Keratinocyte (primary cell): ENCODE measurements at regions not wholly inside any gene's neighbourhood (a gene's known extent, or its start where the extent isn't known, plus 50 kb on each side); places are given as distances from the start of the nearest gene placed in this dataset.

Experiments
- DNase-seq: peaks from one replicate; pipeline ENCODE4 v3.0.0-alpha.2; 2011; ENCODE audit warnings: low read depth, missing footprints, low spot score
- FAIRE-seq: peaks from 2 replicates; lab custom pipeline; 2011; peaks lifted over from hg19 to GRCh38; lab: Jason Lieb, UNC
- H2AFZ ChIP-seq: 2 replicates; pipeline ENCODE4 v1.6.0; 2012; ENCODE audit warnings: low read length, control low read depth, inconsistent platforms; ENCODE audit not compliant: control insufficient read depth
- H3K27ac ChIP-seq: 2 replicates; pipeline ENCODE4 v1.5.1; 2011; ENCODE audit warnings: low read length; ENCODE audit not compliant: control insufficient read depth, insufficient read depth
- H3K27me3 ChIP-seq: 3 replicates; pipeline ENCODE4 v1.6.0; 2011; ENCODE audit warnings: low read length; ENCODE audit not compliant: control insufficient read depth, insufficient read depth; ENCODE audit errors: extremely low read depth
- H3K36me3 ChIP-seq, 2 experiments: 2 replicates in 1 of 2; 3 replicates in 1 of 2; pipeline ENCODE4 v1.5.1; 2011; ENCODE audit warnings: low read length in 2 of 2, mild to moderate bottlenecking in 1 of 2; ENCODE audit not compliant: control insufficient read depth in 2 of 2, insufficient read depth in 2 of 2; ENCODE audit errors: extremely low read depth in 1 of 2
- H3K4me1 ChIP-seq: 3 replicates; pipeline ENCODE4 v1.5.1; 2011; ENCODE audit warnings: low read length; ENCODE audit not compliant: control insufficient read depth, insufficient read depth; ENCODE audit errors: extremely low read depth
- H3K4me2 ChIP-seq: 3 replicates; pipeline ENCODE4 v1.6.0; 2011; ENCODE audit warnings: low read depth, low read length; ENCODE audit not compliant: control insufficient read depth, insufficient read depth; ENCODE audit errors: extremely low read depth
- H3K4me3 ChIP-seq, 3 experiments: fragments of 200-600 bp in 1 of 3; sonication (generic) in 1 of 3; 2 replicates in 2 of 3; 3 replicates in 1 of 3; pipeline ENCODE4 v1.5.1; 2011 to 2016; ENCODE audit warnings: low read length in 3 of 3, mild to moderate bottlenecking in 3 of 3, control low read depth in 2 of 3, inconsistent platforms in 1 of 3, low read depth in 1 of 3, mixed read lengths in 1 of 3, mixed run types in 1 of 3, moderate library complexity in 1 of 3; ENCODE audit not compliant: control insufficient read depth in 2 of 3, insufficient read depth in 2 of 3; ENCODE audit errors: extremely low read depth in 1 of 3
- H3K79me2 ChIP-seq: 2 replicates; pipeline ENCODE4 v1.6.0; 2012; ENCODE audit warnings: low read length; ENCODE audit not compliant: control insufficient read depth, insufficient read depth
- H3K9ac ChIP-seq: 3 replicates; pipeline ENCODE4 v1.6.0; 2011; ENCODE audit warnings: low read length; ENCODE audit not compliant: control insufficient read depth, insufficient read depth; ENCODE audit errors: extremely low read depth
- H3K9me1 ChIP-seq: 3 replicates; pipeline ENCODE4 v1.6.0; 2011; ENCODE audit warnings: low read length; ENCODE audit not compliant: control insufficient read depth, insufficient read depth; ENCODE audit errors: extremely low read depth
- H3K9me3 ChIP-seq: 2 replicates; pipeline ENCODE4 v1.5.1; 2012; ENCODE audit warnings: low read depth, low read length; ENCODE audit not compliant: control insufficient read depth
- H4K20me1 ChIP-seq: 3 replicates; pipeline ENCODE4 v1.6.0; 2011; ENCODE audit warnings: low read length; ENCODE audit not compliant: control insufficient read depth, insufficient read depth; ENCODE audit errors: extremely low read depth
- CTCF ChIP-seq, 3 experiments: IDR thresholded peaks in 1 of 3; conservative IDR thresholded peaks in 1 of 3; optimal IDR thresholded peaks in 1 of 3; 2 replicates in 2 of 3; 3 replicates in 1 of 3; pipeline versions ENCODE3 to v1.5.1; 2011; ENCODE audit warnings: low read length in 3 of 3, mild to moderate bottlenecking in 3 of 3, moderate library complexity in 2 of 3, control low read depth in 1 of 3, inconsistent platforms in 1 of 3; ENCODE audit not compliant: insufficient read depth in 2 of 3; ENCODE audit errors: extremely low read depth in 1 of 3
- EZH2 ChIP-seq: IDR thresholded peaks from one replicate; pipeline ENCODE4 v1.6.1; 2012; ENCODE audit warnings: inconsistent platforms, mild to moderate bottlenecking, low read length, moderate library complexity
- dilution Hi-C: fragments of 300-500 bp; cut with MboI; formaldehyde crosslinking; loops from one replicate; pipeline ENCODE4 v1.7.0; 2020; ENCODE audit warnings: low sequenced_read_pairs; ENCODE audit not compliant: extremely low pct_ligation_motif_present

- no peaks in the 10 kb centered on the region for H4K20me1 ChIP-seq
- no peaks in the 10 kb centered on the region for H3K4me1 ChIP-seq
- H3K79me2 ChIP-seq = no peaks in the 10 kb centered on the region
- no peaks in the 10 kb centered on the region for H3K9me1 ChIP-seq
- no peaks in the 10 kb centered on the region for H3K27me3 ChIP-seq
- no peak overlapping the region for H3K4me2 ChIP-seq
- dilution Hi-C loops = no loop called here
- H3K4me3 ChIP-seq = no peak overlapping the region
- DNase-seq = no peak
- H3K9ac ChIP-seq = no peak overlapping the region
- H2AFZ ChIP-seq = no peak overlapping the region
- H3K36me3 ChIP-seq = no peaks in the 10 kb centered on the region
- no peak for FAIRE-seq
- H3K27ac ChIP-seq = no peak overlapping the region
- TF ChIP-seq CTCF (optimal IDR thresholded peaks at IDR 0.05 in 1 of 3, IDR thresholded peaks at IDR 0.05 in 1 of 3, conservative IDR thresholded peaks at IDR 0.05 in 1 of 3; ENCODE audit: extremely low read depth in 1 of 3, insufficient read depth in 2 of 3, low read length in 3 of 3) (no peak), EZH2 (no peak)
- H3K9me3 ChIP-seq = no peaks in the 10 kb centered on the region
Measured at GRCh38 chr13:73810647-73811046, 323.6 kb downstream of the KLF12 start.

- Histone ChIP-seq H3K79me2 (no peaks in the 10 kb centered on the region), H3K4me3 (no peak overlapping the region), H3K27me3 (no peaks in the 10 kb centered on the region), H3K9me1 (no peaks in the 10 kb centered on the region), H3K4me1 (no peaks in the 10 kb centered on the region), H3K4me2 (no peak overlapping the region), H2AFZ (no peak overlapping the region), H3K36me3 (no peaks in the 10 kb centered on the region), H3K9me3 (no peaks in the 10 kb centered on the region), H3K27ac (no peak overlapping the region), H4K20me1 (no peaks in the 10 kb centered on the region), H3K9ac (no peak overlapping the region)
- dilution Hi-C loops = no loop called here
- DNase-seq = no peak
- no peak for TF ChIP-seq CTCF (optimal IDR thresholded peaks at IDR 0.05 in 1 of 3, IDR thresholded peaks at IDR 0.05 in 1 of 3, conservative IDR thresholded peaks at IDR 0.05 in 1 of 3; ENCODE audit: extremely low read depth in 1 of 3, insufficient read depth in 2 of 3, low read length in 3 of 3)
- no peak for TF ChIP-seq EZH2
- no peak for FAIRE-seq
Measured at GRCh38 chr13:73809561-73809960, 324.6 kb downstream of the KLF12 start.
